Heart right ventricle (tissue), 16 donors: ENCODE measurements at regions not wholly inside any gene's neighbourhood (a gene's known extent, or its start where the extent isn't known, plus 50 kb on each side); places are given as distances from the start of the nearest gene placed in this dataset.
A peak's percentile ranks its signal among the peaks of the same experiment; 100 is the strongest.

ENCODE experiments used
- ATAC-seq, 8 donors: fragments of 200-7000 bp; cut with Tn5 transposase; one replicate each; pipeline ENCODE4 v1.9.1; 2020; ENCODE audit warnings: mild to moderate bottlenecking in 8 of 8, moderate library complexity in 8 of 8, moderate number of reproducible peaks in 1 of 8
- DNase-seq, 2 donors: peaks; one replicate each; pipeline ENCODE4 v3.0.0-alpha.2; 2020
- H3K27ac ChIP-seq, 10 donors: fragments of 200-600 bp; sonication (generic) in 2 of 10; one replicate each; pipeline versions ENCODE4 v1.5.0 to v1.8.0; 2020 to 2022; ENCODE audit warnings: mild to moderate bottlenecking in 3 of 10
- H3K27me3 ChIP-seq, 7 donors: fragments of 200-600 bp; one replicate each; pipeline ENCODE4 v1.8.0; 2021 to 2022; ENCODE audit warnings: mild to moderate bottlenecking in 2 of 7
- H3K36me3 ChIP-seq, 9 donors: fragments of 200-600 bp; sonication (generic) in 1 of 9; one replicate each; pipeline versions ENCODE4 v1.5.0 to v1.8.0; 2020 to 2022; ENCODE audit warnings: mild to moderate bottlenecking in 2 of 9
- H3K4me1 ChIP-seq, 9 donors: fragments of 200-600 bp; sonication (generic) in 1 of 9; one replicate each; pipeline versions ENCODE4 v1.5.0 to v1.8.0; 2020 to 2022; ENCODE audit warnings: mild to moderate bottlenecking in 4 of 9
- H3K4me3 ChIP-seq, 10 donors: fragments of 200-600 bp; sonication (generic) in 2 of 10; one replicate each; pipeline versions ENCODE4 v1.5.0 to v1.8.0; 2020 to 2022; ENCODE audit warnings: mild to moderate bottlenecking in 7 of 10, moderate library complexity in 2 of 10
- H3K9me3 ChIP-seq, 11 donors: fragments of 200-600 bp in 10 of 11; sonication (generic) in 2 of 11; one replicate each; pipeline versions ENCODE4 v1.5.0 to v1.8.0; 2013 to 2022; ENCODE audit warnings: mild to moderate bottlenecking in 2 of 11, control low read depth in 1 of 11, moderate library complexity in 1 of 11
- WGBS, 2 donors: extraction: QIAGEN DNeasy Blood & Tissue Kit; methylation state at CpG; one replicate each; pipeline ENCODE4 v1.1.7; 2013; ENCODE audit warnings: inconsistent platforms in 1 of 2; 5-methylcytosine and 5-hydroxymethylcytosine counted together
- intact Hi-C, 10 donors: fragments of 100-400 bp; cut with DNase I; formaldehyde crosslinking; loops; one replicate each; pipeline versions ENCODE4 v1.11.1 to v1.14.2; 2022
- TF ChIP-seq, protein P1 (sequence below), 9 donors: fragments of 200-600 bp; sonication (generic) in 2 of 9; IDR thresholded peaks; one replicate each; pipeline versions ENCODE4 v1.5.0 to v1.8.0; 2021 to 2022; ENCODE audit warnings: antibody characterized with exemption in 9 of 9, mild to moderate bottlenecking in 5 of 9, moderate library complexity in 1 of 9
- donor health status: Arrhythmogenic right ventricular cardiomyopathy.
- donor health status: ischemic (EF 13 %, LVEDD 7.1; RV severe dilation, severe dysfunction).
- donor health status: healthy with polysubstance abuse.
- donor health status: DM: no; HTN: yes; CAD: no.
- donor health status: DM: no; HTN: no; CAD: no.
- donor health status: ischemic (EF 25% LVEDD 6.9; RV normal size, moderate dysfunction).
- donor health status: ischemic (EF 25% LVEDD 5.7; RV mildly dilated, moderate dysfunction).
- donor health status: healthy.
- donor health status: DM: yes; HTN: yes; CAD: no.
- donor health status: Ischemic cardiomyopathy.
- donor health status: ischemic (EF 35%, LVEDD 5.7; RV mildly dilated, moderate dysfunction).
- donor health status: nonischemic (EF 11% LVEDD 7.7; RV severe dilation, severe dysfunction).
- donor health status: DM: yes; HTN: yes; CAD: no.
- donor health status: PGD.
- donor health status: ischemic (EF 29% LVEDD 5.4; RV normal size, mild dysfunction).
- donor health status: nonischemic (EF 23%, LVEDD 6.1; RV moderate dilation, normal function).

DNA sequence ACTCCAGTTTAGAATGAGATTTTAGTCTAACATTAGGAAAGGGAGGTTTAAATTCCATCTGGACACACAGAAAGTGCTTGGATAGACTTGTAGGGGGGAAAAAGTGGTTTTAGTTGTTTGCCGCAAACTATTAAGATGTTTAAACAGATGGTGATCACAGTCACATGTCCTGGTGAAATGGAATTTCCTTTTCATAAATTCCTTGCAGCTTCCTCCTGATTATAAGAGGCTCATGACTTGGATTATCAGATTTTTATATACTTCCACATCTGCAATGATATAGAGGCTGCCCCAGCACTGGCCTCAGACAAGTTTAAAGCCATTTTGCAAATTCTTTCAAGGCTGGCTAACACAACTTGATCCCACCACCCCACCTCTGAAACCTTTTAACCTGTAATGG is 106.4 kb upstream of the ARMC3 start:
- Histone ChIP-seq H3K9me3 (no peaks in the 10 kb centered on the region), H3K27me3 (no peaks in the 10 kb centered on the region), H3K4me3 (no peak overlapping the region), H3K27ac (no peak overlapping the region), H3K36me3 (no peaks in the 10 kb centered on the region), H3K4me1 (peaks cover 0 to 19% (median 0%) of the 10 kb centered on the region in 9 donors)
- 58 to 69% methylated on average over 1 of the region's 1 CpG for WGBS, 2 donors
- DNase-seq (no peak), ATAC-seq (no peak)
- TF ChIP-seq, protein P1, sequence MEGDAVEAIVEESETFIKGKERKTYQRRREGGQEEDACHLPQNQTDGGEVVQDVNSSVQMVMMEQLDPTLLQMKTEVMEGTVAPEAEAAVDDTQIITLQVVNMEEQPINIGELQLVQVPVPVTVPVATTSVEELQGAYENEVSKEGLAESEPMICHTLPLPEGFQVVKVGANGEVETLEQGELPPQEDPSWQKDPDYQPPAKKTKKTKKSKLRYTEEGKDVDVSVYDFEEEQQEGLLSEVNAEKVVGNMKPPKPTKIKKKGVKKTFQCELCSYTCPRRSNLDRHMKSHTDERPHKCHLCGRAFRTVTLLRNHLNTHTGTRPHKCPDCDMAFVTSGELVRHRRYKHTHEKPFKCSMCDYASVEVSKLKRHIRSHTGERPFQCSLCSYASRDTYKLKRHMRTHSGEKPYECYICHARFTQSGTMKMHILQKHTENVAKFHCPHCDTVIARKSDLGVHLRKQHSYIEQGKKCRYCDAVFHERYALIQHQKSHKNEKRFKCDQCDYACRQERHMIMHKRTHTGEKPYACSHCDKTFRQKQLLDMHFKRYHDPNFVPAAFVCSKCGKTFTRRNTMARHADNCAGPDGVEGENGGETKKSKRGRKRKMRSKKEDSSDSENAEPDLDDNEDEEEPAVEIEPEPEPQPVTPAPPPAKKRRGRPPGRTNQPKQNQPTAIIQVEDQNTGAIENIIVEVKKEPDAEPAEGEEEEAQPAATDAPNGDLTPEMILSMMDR (IDR thresholded peaks at IDR 0.05), result no peak
- intact Hi-C loops, result no loop called here

DNA sequence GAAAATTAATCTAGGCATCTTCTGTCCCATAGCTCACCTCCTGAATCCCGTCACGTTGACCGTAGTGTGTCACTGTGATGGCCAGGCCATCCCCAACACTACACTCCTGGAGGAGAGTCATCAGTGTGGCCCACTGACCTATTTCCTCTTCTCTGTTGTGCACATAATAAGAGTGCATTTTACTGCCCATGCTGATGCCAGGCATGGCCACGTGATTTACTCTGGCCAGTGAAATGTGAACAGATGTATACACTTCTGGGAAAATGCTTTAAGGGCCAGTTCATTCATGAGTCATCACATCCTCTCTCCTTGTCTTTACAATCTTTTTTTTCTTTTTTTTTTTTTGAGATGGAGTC is 101.9 kb upstream of the PIP4K2A start:
- no peak overlapping the region for H3K27ac ChIP-seq
- ATAC-seq (peak in 1 of 8 donors; percentile 42), DNase-seq (no peak)
- intact Hi-C loops, result no loop called here
- TF ChIP-seq, protein P1 (IDR thresholded peaks at IDR 0.05), result no peak
- no peaks in the 10 kb centered on the region for H3K27me3 ChIP-seq
- 80 to 86% methylated on average over 4 of the region's 4 CpGs for WGBS, 2 donors
- no peak overlapping the region for H3K4me3 ChIP-seq
- no peaks in the 10 kb centered on the region for H3K36me3 ChIP-seq
- peaks cover 0 to 15% (median 0%) of the 10 kb centered on the region in 9 donors for H3K4me1 ChIP-seq
- H3K9me3 ChIP-seq, result no peaks in the 10 kb centered on the region

DNA sequence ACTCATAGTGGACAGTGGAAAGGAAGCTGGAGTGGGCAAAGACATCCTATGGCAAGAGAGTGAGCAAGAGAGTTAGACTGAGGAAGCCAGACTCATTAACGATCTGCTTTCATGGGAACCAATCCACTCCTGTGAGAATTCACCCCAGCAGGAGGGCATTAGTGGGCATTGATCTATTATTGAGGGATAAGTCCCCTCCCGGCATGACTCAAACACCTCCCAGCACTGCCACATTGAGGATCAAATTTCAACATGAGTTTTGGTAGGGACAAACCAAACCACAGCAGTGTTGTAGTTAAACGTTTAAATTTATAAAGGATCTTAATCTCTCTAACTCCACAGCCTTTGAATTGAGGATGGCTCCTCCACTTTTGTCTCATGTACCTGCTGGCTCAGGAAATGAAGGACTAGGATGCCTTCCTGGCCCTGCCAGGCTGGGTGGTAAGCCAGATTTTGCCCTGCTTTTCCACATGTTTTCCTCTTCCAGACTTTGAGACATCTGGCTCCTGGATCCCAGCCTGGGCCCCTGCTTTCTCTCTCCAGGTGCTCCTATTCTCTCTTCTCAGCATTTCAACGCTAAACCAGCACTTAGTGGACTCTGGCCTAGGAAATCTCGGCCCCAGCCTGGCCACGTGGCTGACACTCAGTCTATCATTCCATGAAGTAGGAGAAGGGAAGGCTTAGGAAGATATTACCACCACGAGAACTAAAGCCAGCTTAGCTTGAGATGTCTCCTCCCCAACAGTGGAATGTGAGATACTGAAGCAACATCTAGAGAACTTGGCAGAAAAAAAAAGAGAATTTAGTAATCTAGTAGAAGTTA is 96.5 kb upstream of the PIP4K2A start:
- DNase-seq (no peak), ATAC-seq (no peak)
- H3K36me3 ChIP-seq, result no peaks in the 10 kb centered on the region
- TF ChIP-seq, protein P1 (IDR thresholded peaks at IDR 0.05), result no peak
- 56 to 62% methylated on average over 7 of the region's 7 CpGs for WGBS, 2 donors
- peaks cover 0 to 1% (median 0%) of the 10 kb centered on the region in 9 donors for H3K4me1 ChIP-seq
- H3K27me3 ChIP-seq, result no peaks in the 10 kb centered on the region
- no peak overlapping the region for H3K4me3 ChIP-seq
- peaks cover 0 to 10% (median 0%) of the 10 kb centered on the region in 11 donors for H3K9me3 ChIP-seq
- intact Hi-C loops, result no loop called here
- H3K27ac ChIP-seq, result no peak overlapping the region

GRCh38 chr10:22807238-22807637 is 92.9 kb upstream of the PIP4K2A start:
- H3K27me3 ChIP-seq, result peaks cover 0 to 3% (median 0%) of the 10 kb centered on the region in 7 donors
- H3K36me3 ChIP-seq, result no peaks in the 10 kb centered on the region
- H3K4me1 ChIP-seq, result peaks cover 0 to 12% (median 3%) of the 10 kb centered on the region in 9 donors
- H3K4me3 ChIP-seq, result no peak overlapping the region
- no peak overlapping the region for H3K27ac ChIP-seq
- WGBS, 2 donors, result 89 to 94% methylated on average over 4 of the region's 4 CpGs
- ATAC-seq (no peak), DNase-seq (no peak)
- intact Hi-C loops, result no loop called here
- peaks cover 0 to 10% (median 0%) of the 10 kb centered on the region in 11 donors for H3K9me3 ChIP-seq
- TF ChIP-seq, protein P1 (IDR thresholded peaks at IDR 0.05), result no peak
